ENCODE measurements at regions not wholly inside any gene's neighbourhood (a gene's known extent, or its start where the extent isn't known, plus 50 kb on each side); places are given as distances from the start of the nearest gene placed in this dataset. TPM values are rescaled to one million over a fixed set of nuclear protein-coding genes. Genes with fewer than 3 reads are reported as not detected.

DNA sequence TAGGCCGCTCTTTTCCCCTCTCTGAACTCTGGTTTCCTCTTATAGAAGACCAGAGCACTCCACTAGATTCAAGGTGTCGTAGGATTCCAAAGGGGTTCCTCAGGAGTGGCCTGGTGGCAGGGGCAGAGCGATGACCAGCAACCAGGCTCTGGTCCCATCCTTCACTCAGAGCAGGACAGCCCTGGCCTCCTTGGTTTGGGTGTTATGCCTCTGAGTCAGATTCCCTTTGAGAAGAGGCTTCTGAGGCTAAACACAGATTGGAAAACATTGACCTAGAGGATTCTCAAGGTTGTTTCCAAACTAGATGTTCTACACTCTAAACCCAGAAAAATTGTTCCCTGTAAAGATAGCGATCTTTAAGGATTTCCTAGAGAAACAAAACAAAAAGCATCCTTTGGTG, 49.8 kb upstream of the IKBKE start:
- CTCF ChIA-PET = no interaction called here
- H3K4me2 ChIP-seq (replicated peaks; ENCODE audit: low read depth, low read length, poor library complexity, severe bottlenecking) = no peak overlapping the region

More for the DNA sequence above, 49.8 kb upstream of the IKBKE start:
- WGBS (ENCODE audit: insufficient coverage) = 100% methylated on average over 2 of the region's 4 CpGs
- H3K4me1 Mint-ChIP-seq = no peaks in the 10 kb centered on the region
- no peaks in the 10 kb centered on the region for H3K4me1 ChIP-seq (ENCODE audit: control insufficient read depth in 2 of 2, insufficient read depth in 2 of 2, low read length in 2 of 2)
- no peaks in the 10 kb centered on the region for H3K9me3 ChIP-seq (ENCODE audit: control extremely low read depth in 1 of 3, control insufficient read depth in 2 of 3, insufficient read depth in 1 of 3, low read length in 2 of 3)
- no peaks in the 10 kb centered on the region for H3K79me2 ChIP-seq (ENCODE audit: control insufficient read depth, insufficient read depth, low read length)
- no peak overlapping the region for H2AFZ ChIP-seq (ENCODE audit: insufficient read depth, low read depth, low read length, poor library complexity, severe bottlenecking)
- ATAC-seq (ENCODE audit: low read depth) = no peak
- no peak overlapping the region for H3K27ac ChIP-seq (ENCODE audit: low read length in 2 of 2)
- TF ChIP-seq, protein P1, sequence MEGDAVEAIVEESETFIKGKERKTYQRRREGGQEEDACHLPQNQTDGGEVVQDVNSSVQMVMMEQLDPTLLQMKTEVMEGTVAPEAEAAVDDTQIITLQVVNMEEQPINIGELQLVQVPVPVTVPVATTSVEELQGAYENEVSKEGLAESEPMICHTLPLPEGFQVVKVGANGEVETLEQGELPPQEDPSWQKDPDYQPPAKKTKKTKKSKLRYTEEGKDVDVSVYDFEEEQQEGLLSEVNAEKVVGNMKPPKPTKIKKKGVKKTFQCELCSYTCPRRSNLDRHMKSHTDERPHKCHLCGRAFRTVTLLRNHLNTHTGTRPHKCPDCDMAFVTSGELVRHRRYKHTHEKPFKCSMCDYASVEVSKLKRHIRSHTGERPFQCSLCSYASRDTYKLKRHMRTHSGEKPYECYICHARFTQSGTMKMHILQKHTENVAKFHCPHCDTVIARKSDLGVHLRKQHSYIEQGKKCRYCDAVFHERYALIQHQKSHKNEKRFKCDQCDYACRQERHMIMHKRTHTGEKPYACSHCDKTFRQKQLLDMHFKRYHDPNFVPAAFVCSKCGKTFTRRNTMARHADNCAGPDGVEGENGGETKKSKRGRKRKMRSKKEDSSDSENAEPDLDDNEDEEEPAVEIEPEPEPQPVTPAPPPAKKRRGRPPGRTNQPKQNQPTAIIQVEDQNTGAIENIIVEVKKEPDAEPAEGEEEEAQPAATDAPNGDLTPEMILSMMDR (IDR thresholded peaks at IDR 0.05) = no peak
- TF ChIP-seq EZH2 (IDR thresholded peaks at IDR 0.05; ENCODE audit: borderline replicate concordance, insufficient read depth, low read depth, low read length, poor library complexity, severe bottlenecking) = no peak
- peaks cover 9 to 58% of the 10 kb centered on the region in 2 experiments for H3K36me3 ChIP-seq (replicated peaks in 1 of 2; ENCODE audit: control extremely low read depth in 1 of 2, control insufficient read depth in 1 of 2, extremely low read depth in 1 of 2, insufficient read depth in 2 of 2, low read length in 1 of 2)
- no peak for DNase-seq
- no peaks in the 10 kb centered on the region for H3K27me3 Mint-ChIP-seq
- no peaks in the 10 kb centered on the region for H3K9me3 Mint-ChIP-seq (ENCODE audit: insufficient read depth)
- POLR2A ChIA-PET = no interaction called here
- H3K4me3 Mint-ChIP-seq = no peak overlapping the region
- H3K27me3 ChIP-seq (replicated peaks in 1 of 4; ENCODE audit: control extremely low read depth in 1 of 4, control insufficient read depth in 3 of 4, insufficient read depth in 4 of 4, low read length in 3 of 4) = no peaks in the 10 kb centered on the region
- H3K27ac Mint-ChIP-seq = no peak overlapping the region
- intact Hi-C loops (cut with micrococcal nuclease) = no loop called here
- no peak overlapping the region for H3K9ac ChIP-seq (ENCODE audit: low read length)
- no peaks in the 10 kb centered on the region for H4K20me1 ChIP-seq (ENCODE audit: control insufficient read depth, insufficient read depth, low read length, poor library complexity, severe bottlenecking)
- no peak overlapping the region for H3K4me3 ChIP-seq (ENCODE audit: control extremely low read depth in 1 of 5, extremely low read depth in 1 of 5, insufficient read depth in 1 of 5, low read depth in 2 of 5, low read length in 4 of 5)

Small RNA genes in the stretch of these regions (small RNA-seq; reads per million reads assigned to genes)
- not detected for gene AC244023.1 (ENCODE audit: insufficient read length, low read depth, low replicate concordance)
